Stomach (tissue), 8 donors: ENCODE measurements at regions not wholly inside any gene's neighbourhood (a gene's known extent, or its start where the extent isn't known, plus 50 kb on each side); places are given as distances from the start of the nearest gene placed in this dataset.
A peak's percentile ranks its signal among the peaks of the same experiment; 100 is the strongest.

ENCODE experiments used
- DNase-seq, 2 donors: peaks; one replicate each; pipeline versions ENCODE4 v3.0.0 to v3.0.0-alpha.2; 2013 to 2019
- H3K27ac ChIP-seq, 5 donors: fragments of 200-600 bp in 4 of 5; sonication (generic) in 4 of 5; one replicate each; pipeline ENCODE4 v1.5.1; 2013 to 2019; ENCODE audit warnings: mild to moderate bottlenecking in 1 of 5, moderate library complexity in 1 of 5
- H3K27me3 ChIP-seq, 3 donors: fragments of 200-600 bp; sonication (generic); one replicate each; pipeline ENCODE4 v1.5.1; 2017 to 2019; ENCODE audit warnings: mixed run types in 1 of 3
- H3K36me3 ChIP-seq, 4 donors: fragments of 200-600 bp; sonication (generic); 1 replicate in 3 of 4; 2 replicates in 1 of 4; pipeline ENCODE4 v1.5.1; 2016 to 2019
- H3K4me1 ChIP-seq, 4 donors: fragments of 200-600 bp; sonication (generic); one replicate each; pipeline ENCODE4 v1.5.1; 2016 to 2019
- H3K4me3 ChIP-seq, 4 donors: fragments of 200-600 bp; sonication (generic) in 3 of 4; one replicate each; pipeline ENCODE4 v1.5.1; 2016 to 2019; ENCODE audit warnings: mild to moderate bottlenecking in 1 of 4
- H3K9me3 ChIP-seq, 4 donors: fragments of 200-600 bp; sonication (generic); one replicate each; pipeline ENCODE4 v1.5.1; 2016 to 2019
- EP300 ChIP-seq: sonication (generic); formaldehyde crosslinking; IDR thresholded peaks from one replicate; pipeline ENCODE4 v1.6.1; 2017; ENCODE audit warnings: antibody characterized with exemption
- POLR2A ChIP-seq, 4 donors: fragments of 450-650 bp; IDR thresholded peaks; one replicate each; pipeline ENCODE4 v1.6.1; 2016; ENCODE audit warnings: antibody characterized with exemption in 4 of 4, control low read depth in 2 of 4, mild to moderate bottlenecking in 1 of 4, moderate library complexity in 1 of 4
- POLR2AphosphoS5 ChIP-seq, 3 donors: sonication (generic); formaldehyde crosslinking; IDR thresholded peaks; one replicate each; pipeline ENCODE4 v1.6.1; 2016; ENCODE audit warnings: antibody characterized with exemption in 3 of 3
- WGBS, 5 donors: extraction: QIAGEN DNeasy Blood & Tissue Kit in 3 of 5; methylation state at CpG; one replicate each; pipeline versions ENCODE4 v1.1.5 to v1.1.7; 2013 to 2018; 5-methylcytosine and 5-hydroxymethylcytosine counted together
- intact Hi-C: fragments of 100-400 bp; cut with DNase I; formaldehyde crosslinking; loops from one replicate; pipeline ENCODE4 v1.15.1; 2023; ENCODE audit warnings: low total_unique reads
- TF ChIP-seq, protein P1 (sequence below), 7 experiments: fragments of 450-650 bp in 4 of 7; fragments of 200-600 bp in 3 of 7; sonication (generic) in 3 of 7; IDR thresholded peaks; one replicate each; pipeline ENCODE4 v1.5.1; 2016 to 2019; ENCODE audit warnings: antibody characterized with exemption in 7 of 7, control low read depth in 2 of 7, mild to moderate bottlenecking in 1 of 7
- donor health status: healthy with polysubstance abuse.
- donor health status: Bipolar disorder and iron deficiency.
- donor health status: healthy.

DNA sequence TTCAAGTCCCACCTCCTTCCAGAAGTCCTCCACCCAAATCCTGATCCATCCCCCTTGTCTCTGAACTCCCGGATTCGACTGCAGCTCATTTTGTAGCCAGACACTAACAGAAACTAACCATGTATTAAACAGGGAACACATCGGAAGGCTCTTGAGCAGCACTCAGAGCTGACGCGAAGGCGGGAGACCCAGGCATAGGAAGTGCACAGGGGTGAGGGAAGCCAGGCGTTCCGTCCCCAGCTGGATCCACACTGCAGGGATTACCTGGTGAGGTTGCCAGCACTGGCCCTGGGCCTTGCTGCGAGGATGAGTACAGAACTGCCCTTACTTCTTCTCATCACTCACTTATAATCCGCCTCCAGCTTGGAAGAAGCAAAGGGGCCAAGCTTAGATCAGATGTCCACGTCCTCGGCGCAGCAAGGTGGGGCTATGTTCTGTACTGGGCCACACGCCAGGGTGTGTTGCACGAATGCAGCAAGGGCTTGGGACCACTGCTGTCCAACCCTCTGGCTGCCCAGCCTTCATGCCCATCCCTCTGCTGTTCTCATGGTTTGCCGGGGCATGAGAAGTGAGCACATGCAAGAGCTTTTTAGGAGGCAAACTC is 124.2 kb upstream of the SMAD3 start:
- TF ChIP-seq EP300: no peak
- TF ChIP-seq, protein P1, sequence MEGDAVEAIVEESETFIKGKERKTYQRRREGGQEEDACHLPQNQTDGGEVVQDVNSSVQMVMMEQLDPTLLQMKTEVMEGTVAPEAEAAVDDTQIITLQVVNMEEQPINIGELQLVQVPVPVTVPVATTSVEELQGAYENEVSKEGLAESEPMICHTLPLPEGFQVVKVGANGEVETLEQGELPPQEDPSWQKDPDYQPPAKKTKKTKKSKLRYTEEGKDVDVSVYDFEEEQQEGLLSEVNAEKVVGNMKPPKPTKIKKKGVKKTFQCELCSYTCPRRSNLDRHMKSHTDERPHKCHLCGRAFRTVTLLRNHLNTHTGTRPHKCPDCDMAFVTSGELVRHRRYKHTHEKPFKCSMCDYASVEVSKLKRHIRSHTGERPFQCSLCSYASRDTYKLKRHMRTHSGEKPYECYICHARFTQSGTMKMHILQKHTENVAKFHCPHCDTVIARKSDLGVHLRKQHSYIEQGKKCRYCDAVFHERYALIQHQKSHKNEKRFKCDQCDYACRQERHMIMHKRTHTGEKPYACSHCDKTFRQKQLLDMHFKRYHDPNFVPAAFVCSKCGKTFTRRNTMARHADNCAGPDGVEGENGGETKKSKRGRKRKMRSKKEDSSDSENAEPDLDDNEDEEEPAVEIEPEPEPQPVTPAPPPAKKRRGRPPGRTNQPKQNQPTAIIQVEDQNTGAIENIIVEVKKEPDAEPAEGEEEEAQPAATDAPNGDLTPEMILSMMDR (IDR thresholded peaks at IDR 0.05): no peak
- no peak for TF ChIP-seq POLR2AphosphoS5 (IDR thresholded peaks at IDR 0.05)
- no peak for TF ChIP-seq POLR2A (IDR thresholded peaks at IDR 0.05)
- Histone ChIP-seq H3K36me3 (no peaks in the 10 kb centered on the region), H3K27ac (no peak overlapping the region), H3K27me3 (no peaks in the 10 kb centered on the region), H3K4me1 (peaks cover 0 to 27% (median 7%) of the 10 kb centered on the region in 4 donors), H3K9me3 (peaks cover 0 to 10% (median 3%) of the 10 kb centered on the region in 4 donors), H3K4me3 (peak overlapping the region in 1 of 4 donors; percentile 3)
- intact Hi-C loops: loop anchor here (5.0 kb wide), 1 partner anchor 496 kb away; no protein-coding TSS in a partner anchor
- WGBS, 5 donors: 58 to 73% (median 73%) methylated on average over 13 to 16 of the region's 16 CpGs
- peak in 1 of 2 donors; percentile 43 for DNase-seq

DNA sequence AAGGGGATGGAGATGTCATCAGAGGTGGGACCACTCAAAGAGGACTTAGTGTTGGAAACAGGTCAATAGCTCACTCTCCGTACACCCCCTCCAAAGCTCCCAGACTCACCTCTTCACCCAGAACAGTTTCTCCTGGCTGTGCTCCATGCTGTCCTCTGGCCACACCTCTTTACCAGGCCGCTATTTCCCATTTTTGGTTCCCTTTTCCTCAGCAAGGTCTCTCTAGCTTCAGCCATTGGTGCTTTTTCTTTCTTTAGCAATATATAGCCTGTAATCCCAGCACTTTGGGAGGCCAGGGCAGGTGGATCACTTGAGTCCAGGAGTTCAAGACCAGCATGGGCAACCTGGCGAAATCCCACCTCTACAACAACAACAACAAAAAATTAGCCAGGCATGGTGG is 123.6 kb upstream of the SMAD3 start:
- intact Hi-C loops: loop anchor here (5.0 kb wide), 1 partner anchor 496 kb away; no protein-coding TSS in a partner anchor
- WGBS, 5 donors: 81 to 90% (median 89%) methylated on average over 3 of the region's 3 CpGs
- H3K4me1 ChIP-seq: peaks cover 0 to 21% (median 9%) of the 10 kb centered on the region in 4 donors
- no peak for TF ChIP-seq EP300
- TF ChIP-seq, protein P1 (IDR thresholded peaks at IDR 0.05): no peak
- no peak for TF ChIP-seq POLR2A (IDR thresholded peaks at IDR 0.05)
- no peak for TF ChIP-seq POLR2AphosphoS5 (IDR thresholded peaks at IDR 0.05)
- H3K36me3 ChIP-seq: no peaks in the 10 kb centered on the region
- peaks cover 0 to 10% (median 3%) of the 10 kb centered on the region in 4 donors for H3K9me3 ChIP-seq
- no peak for DNase-seq
- H3K27me3 ChIP-seq: no peaks in the 10 kb centered on the region
- H3K4me3 ChIP-seq: no peak overlapping the region
- no peak overlapping the region for H3K27ac ChIP-seq

DNA sequence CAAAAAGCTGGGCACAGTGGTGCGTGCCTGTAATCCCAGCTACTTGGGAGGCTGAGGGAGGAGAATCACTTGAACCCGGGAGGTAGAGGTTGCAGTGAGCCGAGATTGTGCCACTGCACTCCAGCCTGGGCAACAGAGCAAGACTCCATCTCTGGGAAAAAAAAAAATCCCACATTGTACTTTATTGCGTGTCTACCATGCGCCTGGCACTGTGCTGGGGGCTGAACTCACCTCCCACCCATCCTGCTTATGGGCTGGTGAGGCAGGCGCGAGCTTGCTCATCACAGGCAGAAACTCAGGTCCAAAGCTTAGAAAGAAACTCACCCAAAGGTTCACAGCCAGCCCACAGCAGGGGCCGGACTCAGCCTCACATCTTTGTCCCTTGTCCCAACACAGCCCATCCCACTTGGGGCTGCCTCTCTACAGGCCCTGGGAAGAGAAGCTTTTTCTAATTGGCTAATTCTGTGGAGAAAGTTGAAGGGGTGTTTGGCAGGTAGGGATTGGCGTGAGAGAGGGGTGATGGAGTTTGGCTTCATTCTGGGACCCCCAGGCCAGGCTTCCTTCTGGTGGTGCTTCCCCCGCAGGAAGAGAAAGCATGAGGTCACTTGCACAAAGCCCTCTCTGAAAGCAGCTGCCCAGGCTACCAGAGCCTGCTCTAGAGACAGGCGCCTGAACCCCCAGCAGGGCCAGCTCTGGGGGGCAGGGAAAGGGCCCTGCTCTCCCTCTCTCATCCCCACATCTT is 122.6 kb upstream of the SMAD3 start:
- 90 to 96% (median 95%) methylated on average over 8 to 11 of the region's 11 CpGs for WGBS, 5 donors
- TF ChIP-seq EP300 (no peak), POLR2AphosphoS5 (IDR thresholded peaks at IDR 0.05) (no peak), POLR2A (IDR thresholded peaks at IDR 0.05) (no peak)
- TF ChIP-seq, protein P1 (IDR thresholded peaks at IDR 0.05): no peak
- DNase-seq: no peak

DNA sequence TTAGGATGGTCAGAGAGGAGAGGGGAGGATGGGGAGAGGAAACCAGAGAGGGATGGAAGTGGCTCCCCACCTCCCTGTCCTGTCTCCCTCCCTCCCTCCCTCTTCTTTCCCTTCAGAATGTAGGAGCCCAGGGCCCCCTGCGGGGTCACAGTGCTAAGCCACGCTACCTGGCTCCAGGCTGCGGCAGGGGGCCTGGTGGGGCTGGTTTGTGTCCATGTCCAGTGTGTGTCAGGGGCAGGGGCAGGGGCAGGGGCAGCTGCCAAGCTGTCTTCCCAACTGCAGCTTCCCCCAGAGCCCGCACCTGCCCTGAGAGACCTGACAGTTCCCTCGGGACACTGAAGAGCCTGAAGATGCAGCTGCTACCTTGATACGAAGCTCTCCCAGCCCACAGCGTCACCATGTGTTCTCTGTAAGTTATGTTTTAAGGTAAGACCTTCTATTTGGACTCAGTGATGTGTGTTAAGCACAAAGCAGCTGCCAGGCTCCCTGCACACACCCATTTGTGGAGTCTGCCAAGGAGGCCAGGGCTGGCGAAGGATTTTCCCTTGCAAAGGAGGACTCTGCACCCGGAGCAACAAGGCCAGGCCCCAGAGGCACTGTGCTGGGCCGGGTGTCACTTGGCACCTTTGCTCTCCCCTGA is 121.8 kb upstream of the SMAD3 start:
- intact Hi-C loops: loop anchor here (5.0 kb wide), 1 partner anchor 494 kb away; no protein-coding TSS in a partner anchor

More for the DNA sequence above, 122.6 kb upstream of the SMAD3 start:
- Histone ChIP-seq H3K9me3 (peaks cover 0 to 5% (median under 1%) of the 10 kb centered on the region in 4 donors), H3K4me3 (no peak overlapping the region), H3K4me1 (peaks cover 0 to 21% (median 9%) of the 10 kb centered on the region in 4 donors), H3K36me3 (no peaks in the 10 kb centered on the region), H3K27ac (no peak overlapping the region), H3K27me3 (no peaks in the 10 kb centered on the region)
- intact Hi-C loops: loop anchor here (5.0 kb wide), 1 partner anchor 494 kb away; no protein-coding TSS in a partner anchor

More for the DNA sequence above, 121.8 kb upstream of the SMAD3 start:
- WGBS, 5 donors: 69 to 83% (median 75%) methylated on average over 9 to 10 of the region's 10 CpGs
- no peaks in the 10 kb centered on the region for H3K36me3 ChIP-seq
- no peak overlapping the region for H3K4me3 ChIP-seq
- no peaks in the 10 kb centered on the region for H3K27me3 ChIP-seq
- no peaks in the 10 kb centered on the region for H3K9me3 ChIP-seq
- peak in 1 of 2 donors; percentile 42 for DNase-seq
- TF ChIP-seq EP300 (no peak), POLR2AphosphoS5 (IDR thresholded peaks at IDR 0.05) (no peak), POLR2A (IDR thresholded peaks at IDR 0.05) (no peak)
- TF ChIP-seq, protein P1 (IDR thresholded peaks at IDR 0.05): no peak
- no peak overlapping the region for H3K27ac ChIP-seq
- peaks cover 0 to 21% (median 9%) of the 10 kb centered on the region in 4 donors for H3K4me1 ChIP-seq
